ENCODE measurements at regions not wholly inside any gene's neighbourhood (a gene's known extent, or its start where the extent isn't known, plus 50 kb on each side); places are given as distances from the start of the nearest gene placed in this dataset.
"Not testable (repeated sequence)": the region's sequence is repeated elsewhere in the genome, so short reads cannot be mapped to it uniquely, and the experiment has no call there.

DNA sequence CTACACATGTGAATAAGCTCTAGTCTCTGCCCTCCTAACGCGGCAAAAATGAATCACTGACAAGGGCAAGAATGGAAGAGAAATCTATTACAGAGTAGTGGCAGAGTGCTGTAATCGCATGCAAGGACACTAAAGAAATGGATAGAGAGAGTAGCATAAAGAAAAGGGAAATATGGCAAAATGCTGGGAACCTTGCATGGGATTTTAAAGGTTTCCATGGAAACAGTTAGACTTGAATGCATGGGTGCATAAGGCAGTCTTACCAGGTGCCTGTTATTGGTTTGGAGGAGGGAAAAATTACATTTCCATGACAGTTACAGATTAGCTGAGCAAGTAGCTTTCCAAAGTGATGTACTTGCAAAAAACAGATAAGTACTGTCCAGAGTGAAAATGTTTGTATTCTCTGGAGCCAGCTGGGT lies 233.4 kb downstream of the PTN start:
- DNase-seq (ENCODE audit: low read depth): peak; percentile 54

DNA sequence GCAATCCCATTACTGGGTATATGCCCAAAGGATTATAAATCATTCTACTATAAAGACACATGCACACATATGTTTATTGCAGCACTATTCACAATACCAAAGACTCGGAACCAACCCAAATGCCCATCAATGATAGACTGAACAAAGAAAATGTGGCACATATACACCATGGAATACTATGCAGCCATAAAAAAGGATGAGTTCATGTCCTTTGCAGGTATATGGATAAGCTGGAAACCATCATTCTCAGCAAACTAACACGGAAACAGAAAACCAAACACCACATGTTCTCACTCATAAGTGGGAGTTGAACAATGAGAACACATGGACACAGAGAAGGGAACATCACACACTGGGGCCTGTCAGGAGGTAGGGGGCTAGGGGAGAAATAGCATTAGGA lies 235.7 kb downstream of the PTN start:
- not testable (repeated sequence) for H3K4me3 ChIP-seq (ENCODE audit: low read length); DNase-seq (ENCODE audit: low read depth); H3K9ac ChIP-seq (ENCODE audit: low read length); H3K36me3 ChIP-seq (ENCODE audit: control insufficient read depth, insufficient read depth, low read length, severe bottlenecking); H3K27me3 ChIP-seq (replicated peaks; ENCODE audit: control insufficient read depth, insufficient read depth, low read length); H3K9me3 ChIP-seq (ENCODE audit: control insufficient read depth, low read length)
- H3K4me1 ChIP-seq (ENCODE audit: control insufficient read depth, insufficient read depth, low read length): peaks cover 13% of the 10 kb centered on the region

More for the DNA sequence above, 233.4 kb downstream of the PTN start:
- Histone ChIP-seq H3K9me3 (ENCODE audit: control insufficient read depth, low read length) (no peaks in the 10 kb centered on the region), H3K27me3 (replicated peaks; ENCODE audit: control insufficient read depth, insufficient read depth, low read length) (no peaks in the 10 kb centered on the region), H3K9ac (ENCODE audit: low read length) (peak overlapping the region; percentile 1), H3K36me3 (ENCODE audit: control insufficient read depth, insufficient read depth, low read length, severe bottlenecking) (no peaks in the 10 kb centered on the region), H3K4me1 (ENCODE audit: control insufficient read depth, insufficient read depth, low read length) (peaks cover 16% of the 10 kb centered on the region), H3K4me3 (ENCODE audit: low read length) (peak overlapping the region; percentile 40)

DNA sequence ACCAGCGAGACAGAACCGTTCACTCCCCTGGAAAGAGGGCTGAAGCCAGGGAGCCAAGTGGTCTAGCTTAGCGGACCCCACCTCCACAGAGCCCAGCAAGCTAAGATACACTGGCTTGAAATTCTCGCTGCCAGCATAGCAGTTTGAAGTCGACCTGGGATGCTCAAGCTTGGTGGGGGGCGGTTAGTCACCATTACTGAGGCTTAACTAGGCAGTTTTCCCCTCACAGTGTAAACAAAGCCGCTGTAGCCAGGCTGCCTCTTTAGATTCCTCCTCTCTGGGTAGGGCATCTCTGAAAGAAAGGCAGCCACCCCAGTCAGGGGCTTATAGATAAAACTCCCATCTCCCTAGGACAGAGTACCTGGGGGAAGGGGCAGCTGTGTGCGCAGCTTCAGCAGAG lies 235.1 kb downstream of the CHRM2 start:
- not testable (repeated sequence) for DNase-seq (ENCODE audit: low read depth); H3K9ac ChIP-seq (ENCODE audit: low read length); H3K9me3 ChIP-seq (ENCODE audit: control insufficient read depth, low read length); H3K4me1 ChIP-seq (ENCODE audit: control insufficient read depth, insufficient read depth, low read length); H3K27me3 ChIP-seq (replicated peaks; ENCODE audit: control insufficient read depth, insufficient read depth, low read length); H3K36me3 ChIP-seq (ENCODE audit: control insufficient read depth, insufficient read depth, low read length, severe bottlenecking); H3K4me3 ChIP-seq (ENCODE audit: low read length)

DNA sequence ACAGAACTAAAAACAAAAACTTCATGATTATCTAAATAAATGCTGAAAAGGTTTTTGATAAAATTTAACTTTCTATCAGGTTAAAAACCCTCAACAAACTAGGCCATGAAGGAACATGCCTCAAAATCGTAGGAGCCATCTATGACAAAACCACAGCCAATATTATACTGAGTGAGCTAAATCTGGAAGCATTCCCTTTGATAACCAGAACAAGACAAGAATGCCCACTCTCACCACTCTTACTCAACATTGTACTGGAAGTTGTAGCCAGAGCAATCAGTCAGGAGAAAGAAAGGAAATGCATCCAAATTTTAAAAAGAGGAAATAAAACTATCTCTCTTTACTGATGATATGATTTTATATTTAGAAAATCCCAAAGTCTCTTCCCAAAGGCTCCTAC lies 228.7 kb downstream of the CHRM2 start:
- peak; percentile 35 for DNase-seq (ENCODE audit: low read depth)
- H3K9ac ChIP-seq (ENCODE audit: low read length): no peak overlapping the region
- H3K4me3 ChIP-seq (ENCODE audit: low read length): no peak overlapping the region
- no peaks in the 10 kb centered on the region for H3K4me1 ChIP-seq (ENCODE audit: control insufficient read depth, insufficient read depth, low read length)
- no peaks in the 10 kb centered on the region for H3K27me3 ChIP-seq (replicated peaks; ENCODE audit: control insufficient read depth, insufficient read depth, low read length)
- no peaks in the 10 kb centered on the region for H3K36me3 ChIP-seq (ENCODE audit: control insufficient read depth, insufficient read depth, low read length, severe bottlenecking)
- H3K9me3 ChIP-seq (ENCODE audit: control insufficient read depth, low read length): no peaks in the 10 kb centered on the region

DNA sequence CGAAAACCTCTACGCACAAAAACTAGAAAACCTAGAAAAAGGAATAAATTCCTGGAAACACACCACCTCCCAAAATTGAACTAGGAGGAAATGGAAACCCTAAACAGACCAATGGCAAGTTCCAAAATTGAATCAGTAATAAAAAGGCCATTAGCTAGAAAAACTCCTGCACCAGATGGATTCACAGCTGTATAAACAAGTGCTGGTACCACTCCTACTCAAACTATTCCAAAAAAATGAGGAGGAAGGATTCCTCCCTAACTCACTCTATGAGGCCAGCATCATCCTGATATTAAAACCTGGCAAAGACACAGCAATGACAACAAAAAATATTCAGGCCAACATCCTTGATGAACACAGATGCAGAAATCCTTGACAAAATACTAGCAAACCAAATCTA lies 228.2 kb downstream of the CHRM2 start:
- Histone ChIP-seq H3K9ac (ENCODE audit: low read length) (no peak overlapping the region), H3K4me1 (ENCODE audit: control insufficient read depth, insufficient read depth, low read length) (no peaks in the 10 kb centered on the region), H3K36me3 (ENCODE audit: control insufficient read depth, insufficient read depth, low read length, severe bottlenecking) (no peaks in the 10 kb centered on the region), H3K9me3 (ENCODE audit: control insufficient read depth, low read length) (no peaks in the 10 kb centered on the region), H3K27me3 (replicated peaks; ENCODE audit: control insufficient read depth, insufficient read depth, low read length) (no peaks in the 10 kb centered on the region), H3K4me3 (ENCODE audit: low read length) (no peak overlapping the region)
- DNase-seq (ENCODE audit: low read depth): peak; percentile 29

DNA sequence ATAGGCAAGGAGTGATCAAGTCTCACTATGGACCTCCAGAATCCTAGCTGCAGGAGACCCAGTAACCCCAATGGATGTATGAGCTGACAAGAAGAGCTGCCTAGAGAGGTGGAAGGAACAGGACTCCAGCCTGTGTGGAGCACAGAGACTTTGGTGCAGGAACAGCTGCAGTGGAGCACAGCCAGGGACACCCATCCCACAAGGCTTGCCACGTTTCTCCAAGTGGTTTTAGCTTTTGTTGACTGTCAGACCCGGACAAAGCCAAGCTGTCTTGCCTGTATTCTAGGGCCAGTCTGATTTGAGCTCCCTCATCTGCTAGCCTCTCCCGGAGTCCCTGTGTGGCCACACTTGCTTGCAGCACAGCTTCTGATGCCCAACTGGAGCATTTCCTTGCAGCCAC lies 224.7 kb downstream of the CHRM2 start:
- DNase-seq (ENCODE audit: low read depth): no peak
- Histone ChIP-seq H3K4me3 (ENCODE audit: low read length) (no peak overlapping the region), H3K27me3 (replicated peaks; ENCODE audit: control insufficient read depth, insufficient read depth, low read length) (no peaks in the 10 kb centered on the region), H3K4me1 (ENCODE audit: control insufficient read depth, insufficient read depth, low read length) (no peaks in the 10 kb centered on the region), H3K9me3 (ENCODE audit: control insufficient read depth, low read length) (no peaks in the 10 kb centered on the region), H3K9ac (ENCODE audit: low read length) (no peak overlapping the region), H3K36me3 (ENCODE audit: control insufficient read depth, insufficient read depth, low read length, severe bottlenecking) (no peaks in the 10 kb centered on the region)

DNA sequence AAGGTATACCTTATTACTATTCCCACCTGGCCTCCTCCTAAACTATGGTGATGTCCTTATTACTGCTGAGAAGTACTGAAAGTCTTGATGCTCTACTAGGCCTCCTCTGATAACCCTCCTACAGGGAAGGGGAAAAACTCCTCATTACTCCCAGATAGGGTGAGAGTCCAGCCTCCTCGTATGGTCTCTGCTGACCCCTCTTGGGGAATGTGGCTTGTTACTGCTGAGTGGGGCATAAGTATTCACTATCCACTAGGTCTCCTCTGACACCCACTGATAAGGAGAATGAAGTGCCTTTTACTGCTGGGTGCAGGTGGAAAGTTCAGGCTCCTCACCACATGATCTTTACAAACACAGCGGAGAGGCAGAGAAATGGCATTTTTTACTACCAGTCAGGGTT lies 222.9 kb downstream of the CHRM2 start:
- no peaks in the 10 kb centered on the region for H3K4me1 ChIP-seq (ENCODE audit: control insufficient read depth, insufficient read depth, low read length)
- no peaks in the 10 kb centered on the region for H3K36me3 ChIP-seq (ENCODE audit: control insufficient read depth, insufficient read depth, low read length, severe bottlenecking)
- no peak overlapping the region for H3K4me3 ChIP-seq (ENCODE audit: low read length)
- H3K27me3 ChIP-seq (replicated peaks; ENCODE audit: control insufficient read depth, insufficient read depth, low read length): no peaks in the 10 kb centered on the region
- H3K9me3 ChIP-seq (ENCODE audit: control insufficient read depth, low read length): no peaks in the 10 kb centered on the region
- DNase-seq (ENCODE audit: low read depth): no peak
- H3K9ac ChIP-seq (ENCODE audit: low read length): no peak overlapping the region

DNA sequence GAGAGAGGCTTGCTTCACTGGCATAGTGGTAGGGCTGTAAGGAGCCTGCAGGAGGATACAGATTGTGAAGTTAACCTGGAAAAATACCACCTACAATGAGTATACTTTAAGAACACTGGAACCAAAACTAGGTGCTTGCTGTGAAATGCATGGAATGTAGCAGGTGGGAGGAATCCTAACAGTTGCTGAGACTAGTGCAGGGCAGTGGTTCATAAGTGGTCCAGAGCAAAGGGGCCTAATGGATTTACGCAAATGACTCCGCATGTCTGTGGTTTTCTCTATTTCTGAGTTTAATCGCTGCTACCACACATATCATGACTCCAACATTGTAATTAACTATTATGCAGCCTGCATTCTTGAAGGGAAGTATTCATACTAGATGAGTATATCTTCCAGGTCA lies 218.4 kb downstream of the CHRM2 start:
- Histone ChIP-seq H3K9ac (ENCODE audit: low read length) (no peak overlapping the region), H3K36me3 (ENCODE audit: control insufficient read depth, insufficient read depth, low read length, severe bottlenecking) (no peaks in the 10 kb centered on the region), H3K4me3 (ENCODE audit: low read length) (no peak overlapping the region), H3K27me3 (replicated peaks; ENCODE audit: control insufficient read depth, insufficient read depth, low read length) (no peaks in the 10 kb centered on the region), H3K4me1 (ENCODE audit: control insufficient read depth, insufficient read depth, low read length) (peaks cover 19% of the 10 kb centered on the region), H3K9me3 (ENCODE audit: control insufficient read depth, low read length) (no peaks in the 10 kb centered on the region)
- no peak for DNase-seq (ENCODE audit: low read depth)

DNA sequence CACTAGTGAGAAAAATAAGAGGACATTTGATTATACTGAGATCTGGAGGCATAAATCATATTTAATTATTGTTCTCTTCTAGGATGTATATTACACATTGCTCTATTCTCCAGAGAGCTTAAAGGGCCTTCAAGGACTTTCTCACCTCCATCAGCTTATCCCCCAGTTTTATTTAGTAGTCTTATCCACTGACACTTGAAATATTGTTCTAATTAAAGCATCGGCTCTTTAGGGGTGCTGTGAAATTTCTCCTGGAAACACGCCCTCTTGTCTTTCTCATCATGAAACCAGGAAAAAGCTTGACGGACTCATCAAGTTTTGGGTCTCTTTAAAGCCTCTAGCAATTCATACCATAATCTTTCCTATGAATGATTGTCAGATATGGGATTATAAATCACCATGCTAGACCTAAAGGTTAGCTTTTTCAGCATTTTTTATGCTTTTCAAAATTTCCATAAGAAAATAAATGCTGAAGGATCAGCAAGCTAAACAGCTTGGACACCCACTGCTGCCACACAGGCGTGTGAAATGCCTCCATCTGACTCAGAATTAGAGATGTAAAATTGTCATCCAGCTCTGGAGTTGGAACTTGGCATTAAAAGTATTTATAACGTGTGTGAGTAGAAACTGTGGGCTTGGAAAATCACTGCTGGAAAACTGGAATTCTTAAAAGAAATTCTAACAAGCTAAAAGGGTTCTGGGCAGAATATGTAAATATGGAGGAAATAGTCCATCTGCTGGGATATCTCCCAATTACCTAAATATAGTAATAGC lies 216.3 kb downstream of the CHRM2 start:
- H3K36me3 ChIP-seq (ENCODE audit: control insufficient read depth, insufficient read depth, low read length, severe bottlenecking): no peaks in the 10 kb centered on the region
- H3K4me3 ChIP-seq (ENCODE audit: low read length): no peak overlapping the region
- peak; percentile 35 for DNase-seq (ENCODE audit: low read depth)
- H3K9ac ChIP-seq (ENCODE audit: low read length): no peak overlapping the region
- H3K9me3 ChIP-seq (ENCODE audit: control insufficient read depth, low read length): no peaks in the 10 kb centered on the region
- peaks cover 35% of the 10 kb centered on the region for H3K4me1 ChIP-seq (ENCODE audit: control insufficient read depth, insufficient read depth, low read length)
- no peaks in the 10 kb centered on the region for H3K27me3 ChIP-seq (replicated peaks; ENCODE audit: control insufficient read depth, insufficient read depth, low read length)

DNA sequence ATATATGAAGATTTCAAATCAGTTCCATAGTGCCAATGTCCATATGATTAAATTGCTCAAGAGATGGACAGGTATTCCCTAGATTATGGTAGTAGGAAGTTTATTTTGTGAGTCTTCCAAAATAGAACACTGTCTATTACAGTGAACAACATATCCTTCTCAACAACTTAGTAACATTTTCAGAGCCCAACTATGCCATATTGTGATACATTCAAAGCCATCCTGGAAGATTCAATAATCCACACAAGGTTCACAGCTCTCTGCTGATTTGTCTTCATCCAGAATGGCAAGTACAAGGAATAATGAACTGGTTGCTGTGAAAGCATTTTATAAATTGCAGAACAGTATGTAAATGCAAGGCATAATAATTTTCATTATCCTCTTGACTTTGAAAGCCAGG lies 213.9 kb downstream of the CHRM2 start:
- DNase-seq (ENCODE audit: low read depth): no peak
- Histone ChIP-seq H3K9me3 (ENCODE audit: control insufficient read depth, low read length) (no peaks in the 10 kb centered on the region), H3K4me1 (ENCODE audit: control insufficient read depth, insufficient read depth, low read length) (peaks cover 35% of the 10 kb centered on the region), H3K36me3 (ENCODE audit: control insufficient read depth, insufficient read depth, low read length, severe bottlenecking) (no peaks in the 10 kb centered on the region), H3K27me3 (replicated peaks; ENCODE audit: control insufficient read depth, insufficient read depth, low read length) (no peaks in the 10 kb centered on the region), H3K9ac (ENCODE audit: low read length) (no peak overlapping the region), H3K4me3 (ENCODE audit: low read length) (no peak overlapping the region)

DNA sequence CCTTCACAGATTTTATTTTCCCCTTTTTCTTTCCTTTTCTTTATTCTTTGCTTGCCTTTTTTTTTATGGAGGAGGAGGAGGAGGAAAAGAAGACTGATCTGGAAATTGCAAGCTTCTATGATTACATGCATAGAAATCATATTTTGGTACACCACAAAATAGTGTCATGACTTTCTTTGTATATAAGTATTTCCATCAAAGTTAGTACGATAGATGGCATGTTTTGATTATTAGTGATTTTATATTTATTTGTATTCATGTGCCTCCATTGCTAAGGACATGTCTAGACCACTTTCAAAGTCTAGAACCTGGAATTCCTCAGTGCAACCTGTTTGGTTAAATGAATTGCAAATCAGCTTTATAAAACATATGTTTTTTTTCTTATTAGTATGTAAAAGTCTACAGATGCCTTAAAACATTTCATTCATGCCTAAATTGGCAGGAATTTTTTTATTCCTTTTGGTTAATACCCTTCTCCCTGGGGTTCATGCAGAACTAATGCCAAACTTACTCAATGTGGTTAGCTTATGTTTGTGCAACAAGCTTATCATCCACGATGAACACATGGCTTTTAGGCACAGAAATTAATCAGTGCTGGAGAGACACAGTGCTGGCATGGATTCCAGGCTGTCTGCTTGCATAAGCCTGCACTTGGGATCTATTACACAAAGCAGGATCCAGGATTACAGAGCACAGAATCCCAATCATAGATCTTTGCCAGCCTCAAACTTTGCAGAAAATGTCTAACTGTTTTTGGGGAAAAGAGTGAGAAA lies 213.1 kb downstream of the CHRM2 start:
- peak; percentile 96 for DNase-seq (ENCODE audit: low read depth)
- H3K9ac ChIP-seq (ENCODE audit: low read length): no peak overlapping the region
- H3K27me3 ChIP-seq (replicated peaks; ENCODE audit: control insufficient read depth, insufficient read depth, low read length): no peaks in the 10 kb centered on the region
- H3K36me3 ChIP-seq (ENCODE audit: control insufficient read depth, insufficient read depth, low read length, severe bottlenecking): no peaks in the 10 kb centered on the region
- peak overlapping the region; percentile 16 for H3K4me3 ChIP-seq (ENCODE audit: low read length)
- H3K9me3 ChIP-seq (ENCODE audit: control insufficient read depth, low read length): no peaks in the 10 kb centered on the region
- peaks cover 35% of the 10 kb centered on the region for H3K4me1 ChIP-seq (ENCODE audit: control insufficient read depth, insufficient read depth, low read length)

Data from adipocyte (in vitro differentiated cells).